GM21529 (cell line): ENCODE measurements at regions not wholly inside any gene's neighbourhood (a gene's known extent, or its start where the extent isn't known, plus 50 kb on each side); places are given as distances from the start of the nearest gene placed in this dataset.
"Not testable (repeated sequence)": the region's sequence is repeated elsewhere in the genome, so short reads cannot be mapped to it uniquely, and the experiment has no call there.

Source experiments
- ATAC-seq: cut with Tn5 transposase; IDR thresholded peaks from one replicate; pipeline ENCODE4 v1.9.1; 2021; ENCODE audit not compliant: unreplicated experiment

DNA sequence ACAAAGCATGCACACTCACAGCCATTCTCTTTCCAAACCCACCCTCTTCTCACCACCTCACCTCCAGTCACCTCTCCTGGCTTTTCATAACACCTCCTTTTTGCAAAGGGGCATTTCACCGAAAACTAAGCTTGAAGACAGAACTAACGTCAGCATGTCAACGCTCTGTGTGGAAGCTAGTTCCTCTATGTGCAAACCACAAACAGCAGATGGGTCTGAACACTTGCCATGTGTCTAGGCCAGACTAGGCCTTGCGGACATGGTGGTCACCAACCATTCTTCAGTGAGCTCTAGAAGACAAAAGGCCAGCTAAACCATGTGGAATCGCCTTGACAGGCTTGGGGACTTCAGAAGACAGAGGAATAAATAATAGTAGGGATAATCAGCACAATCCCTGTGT is 148.5 kb downstream of the TXNL1 start:
- ATAC-seq: no peak

DNA sequence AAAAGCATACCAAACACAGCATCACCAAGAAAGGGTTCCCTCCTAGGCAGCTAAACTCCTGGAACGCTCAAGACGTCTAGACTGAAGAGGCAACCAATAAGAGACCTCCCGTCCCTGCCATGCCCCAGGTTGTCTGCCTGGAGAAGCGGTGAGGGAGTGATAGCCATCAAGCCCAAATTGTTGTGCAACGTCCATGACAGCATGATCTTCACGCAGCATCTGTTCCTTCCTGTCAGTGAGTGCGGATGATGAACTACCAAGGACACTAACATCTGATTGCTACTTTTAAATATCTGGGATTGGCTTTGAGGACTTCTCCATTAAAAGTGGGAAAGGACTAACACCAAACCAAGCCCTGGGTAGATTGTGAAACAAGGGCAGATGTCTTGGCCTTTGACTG is 149.7 kb downstream of the TXNL1 start:
- ATAC-seq: no peak

DNA sequence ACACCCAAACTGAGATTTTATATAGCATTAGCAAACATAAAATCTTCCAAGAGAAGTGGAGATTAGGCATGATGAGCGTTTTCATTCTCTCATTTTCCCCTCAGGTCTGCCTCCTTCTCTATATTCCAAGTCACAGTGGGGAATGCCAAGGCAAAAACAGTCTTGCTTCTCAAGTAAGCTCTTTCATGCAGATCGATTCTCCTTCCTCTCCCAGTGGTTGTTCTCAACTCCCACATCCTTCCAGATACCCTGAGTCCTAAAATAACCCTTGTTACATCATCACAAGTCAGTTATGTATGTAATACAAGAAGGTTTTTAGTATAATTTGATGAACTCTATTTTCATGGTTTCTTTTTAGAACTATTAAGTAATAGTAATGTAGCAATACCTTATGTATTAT is 150.6 kb downstream of the TXNL1 start:
- ATAC-seq: no peak

DNA sequence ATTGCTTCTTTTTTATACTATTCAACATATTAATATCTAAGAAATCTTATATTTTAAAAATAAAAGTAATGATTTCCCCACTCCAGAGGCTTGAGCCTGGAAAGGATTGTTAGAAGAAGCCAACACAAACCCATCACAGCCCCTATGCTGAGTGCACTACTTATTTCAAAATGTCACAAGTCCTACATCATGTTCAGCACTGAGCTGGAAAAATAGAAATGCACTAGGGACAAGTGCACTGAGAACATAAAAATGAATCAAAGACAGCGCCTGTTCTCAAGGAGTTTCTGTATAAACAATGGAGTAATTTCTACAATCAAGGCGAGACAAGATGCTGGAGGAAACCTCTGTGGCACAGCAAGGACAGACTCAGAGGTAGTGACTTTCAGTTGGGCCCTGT is 155.0 kb downstream of the TXNL1 start:
- no peak for ATAC-seq

DNA sequence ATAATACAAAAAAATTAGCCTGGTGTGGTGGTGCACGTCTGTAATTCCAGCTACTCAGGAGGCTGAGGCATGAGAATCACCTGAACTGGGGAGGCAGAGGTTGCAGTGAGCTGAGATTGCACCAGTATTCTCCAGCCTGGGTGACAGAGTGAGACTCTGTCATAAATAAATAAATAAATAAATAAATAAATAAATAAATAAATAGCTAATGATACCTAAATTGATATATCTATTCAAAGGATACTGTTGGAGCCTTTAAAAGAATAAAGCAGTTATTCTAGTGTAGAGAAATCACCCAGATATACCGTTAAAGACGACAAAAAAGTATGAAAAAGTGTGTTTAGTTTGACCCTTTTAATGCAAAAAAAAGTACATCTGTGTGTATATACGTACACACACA is 155.6 kb downstream of the TXNL1 start:
- ATAC-seq: not testable (repeated sequence)

DNA sequence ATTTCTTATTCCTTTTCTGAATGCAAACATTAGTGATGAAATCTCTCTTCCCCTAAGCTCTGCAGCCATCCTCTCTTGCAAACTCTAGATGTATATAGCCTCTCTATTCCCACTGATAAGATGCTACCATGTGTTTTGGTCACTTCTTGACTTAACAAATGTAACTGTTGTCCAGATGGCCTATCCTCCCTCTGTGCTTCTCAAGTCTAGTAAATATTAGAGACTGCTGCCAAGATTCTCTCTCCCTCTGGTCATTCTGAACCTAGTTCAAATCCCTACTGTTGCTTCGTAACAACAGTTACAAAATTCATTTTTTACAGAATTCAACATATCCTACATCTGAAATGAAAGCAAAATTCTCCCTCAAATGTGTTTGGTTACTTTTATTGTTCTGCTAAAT is 156.6 kb downstream of the TXNL1 start:
- no peak for ATAC-seq

DNA sequence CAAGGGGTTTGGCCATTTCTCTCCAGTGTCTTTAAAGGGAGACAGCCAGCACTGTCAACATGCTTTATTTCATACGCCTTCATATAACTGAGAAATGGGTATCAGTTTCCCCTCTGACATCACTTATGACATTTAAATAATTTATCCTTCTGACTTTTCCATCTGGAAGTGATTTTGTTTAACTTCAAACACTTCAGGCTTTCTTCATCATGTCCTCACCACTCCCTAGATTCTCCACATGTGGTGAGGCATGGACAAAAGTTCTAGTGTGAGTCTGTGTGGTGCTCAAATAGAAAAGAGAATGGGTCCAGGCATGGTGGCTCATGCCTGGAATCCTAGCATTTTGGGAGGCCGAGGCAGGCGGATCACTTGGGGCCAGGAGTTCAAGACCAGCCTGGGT is 158.6 kb downstream of the TXNL1 start:
- no peak for ATAC-seq

DNA sequence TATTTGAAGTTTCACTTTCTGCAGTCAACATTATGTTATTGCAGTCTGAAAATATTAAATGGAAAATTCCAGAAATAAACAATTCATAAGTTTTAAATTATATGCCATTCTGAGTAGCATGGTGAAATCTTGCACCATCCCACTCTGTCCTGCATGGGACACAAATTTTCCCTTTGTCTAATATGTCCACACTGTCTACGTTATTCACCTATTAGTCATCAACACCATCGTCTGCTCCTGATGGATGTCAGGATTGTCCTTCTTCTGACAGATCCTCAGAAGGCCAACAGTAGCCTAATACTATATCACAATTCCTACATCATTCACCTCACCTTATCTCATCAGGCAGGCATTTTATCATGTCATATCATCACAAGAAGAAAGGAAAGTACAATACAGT is 163.1 kb downstream of the TXNL1 start:
- ATAC-seq: no peak

DNA sequence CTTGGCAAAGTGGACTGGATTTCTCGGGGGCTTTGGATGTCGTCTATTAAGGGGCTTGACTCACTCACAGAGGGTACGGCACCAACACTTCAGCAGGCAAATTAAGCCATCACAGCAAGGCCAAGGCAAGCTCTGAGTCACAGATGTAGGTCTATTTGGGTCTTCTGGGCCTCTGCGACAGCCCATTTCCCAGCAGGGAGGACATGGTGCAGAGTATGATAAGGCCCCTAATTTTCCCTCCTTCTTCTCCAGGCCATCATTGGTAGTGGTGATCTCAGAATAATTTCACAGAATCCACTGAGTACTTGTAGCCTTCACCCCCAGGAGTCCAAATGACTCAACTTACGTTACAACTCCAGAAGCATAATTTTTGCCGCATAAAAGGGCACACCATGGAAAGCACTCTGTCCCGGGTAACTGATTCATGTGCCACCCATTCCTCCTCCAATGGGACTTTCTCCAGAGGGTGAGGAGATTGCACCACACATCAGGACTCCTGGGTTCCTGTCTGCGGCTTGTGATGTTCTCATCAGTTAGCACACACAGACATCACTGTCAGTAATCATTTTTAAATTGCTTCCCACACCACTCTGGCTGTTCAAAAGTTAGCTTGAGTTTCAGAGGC is 164.9 kb downstream of the TXNL1 start:
- ATAC-seq: no peak

DNA sequence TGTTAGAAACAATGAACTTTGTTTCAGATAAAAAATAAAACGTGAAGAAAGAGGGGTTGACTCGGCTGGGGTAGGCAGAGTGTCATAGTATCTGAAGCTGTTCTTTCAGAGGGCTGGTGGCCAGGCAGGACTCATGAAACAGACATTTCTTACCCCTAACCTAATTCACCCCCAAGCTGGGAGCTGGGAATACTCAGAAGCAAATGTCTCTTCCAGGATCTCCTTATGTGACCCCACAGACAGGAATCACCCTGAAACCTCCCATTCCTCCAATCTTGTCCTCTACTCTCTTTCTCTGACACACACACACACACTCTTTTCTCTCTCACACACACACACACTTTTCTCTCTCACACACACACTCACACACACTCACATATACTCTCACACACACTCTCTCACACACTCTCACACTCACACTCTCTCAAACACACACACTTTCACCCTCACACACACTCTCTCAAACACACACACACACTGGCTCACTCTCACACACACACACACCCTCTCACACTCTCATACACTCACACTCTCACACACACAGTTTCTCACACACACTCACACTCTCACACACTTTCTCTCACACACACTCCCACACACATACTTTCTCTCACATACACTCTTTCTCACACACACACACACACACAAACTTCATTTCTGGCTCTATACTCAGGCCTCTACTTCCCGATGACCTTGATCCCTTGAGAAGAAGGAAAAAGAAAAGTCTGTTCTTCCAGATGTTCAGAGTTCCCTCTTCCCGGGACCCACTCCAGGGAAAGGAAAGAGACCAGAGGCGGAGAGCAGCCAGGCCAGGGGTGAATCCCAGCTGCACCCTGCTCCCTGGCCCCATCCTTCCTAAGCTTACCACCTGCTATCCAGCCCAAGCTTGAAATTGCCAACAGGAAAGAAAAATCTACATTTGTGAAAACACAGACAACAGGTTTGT is 167.7 kb downstream of the TXNL1 start:
- ATAC-seq: no peak

DNA sequence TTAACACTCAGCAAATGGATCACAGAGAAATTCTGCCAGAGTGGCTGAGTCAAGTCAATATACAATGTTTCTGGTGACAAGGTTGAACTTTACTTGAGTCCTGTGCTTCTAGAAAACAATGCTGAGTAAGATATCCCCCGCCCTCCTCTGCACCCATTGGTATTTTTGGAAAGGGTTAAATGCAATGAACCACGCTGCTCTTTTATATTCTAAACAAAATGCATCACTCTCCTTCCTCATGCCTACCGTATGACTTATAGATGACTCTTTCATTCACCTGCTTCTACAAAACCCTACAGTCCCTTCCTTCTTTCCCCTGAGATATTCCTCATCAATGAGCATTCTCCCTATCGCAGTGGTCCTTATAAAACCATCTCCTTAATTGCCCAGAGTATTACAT is 168.8 kb downstream of the TXNL1 start:
- ATAC-seq: no peak

DNA sequence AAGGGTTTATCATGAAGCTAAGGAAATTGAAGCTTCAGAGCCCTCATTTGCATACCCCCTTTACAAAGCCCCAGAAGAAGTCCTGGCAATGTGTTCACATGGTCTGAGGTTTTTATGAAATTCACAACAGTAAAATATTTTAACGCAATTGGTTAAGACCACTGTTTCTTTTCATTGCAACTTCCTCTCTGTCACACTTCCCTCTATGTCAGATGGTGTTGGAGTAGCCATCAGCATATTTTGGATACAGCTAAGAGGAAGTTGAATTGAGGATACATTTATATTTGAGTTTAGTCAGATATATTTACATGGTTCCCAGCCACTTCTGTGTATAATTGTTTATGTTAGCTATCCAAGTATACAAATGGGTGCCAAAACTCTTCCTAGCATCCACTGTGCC is 170.0 kb downstream of the TXNL1 start:
- no peak for ATAC-seq

DNA sequence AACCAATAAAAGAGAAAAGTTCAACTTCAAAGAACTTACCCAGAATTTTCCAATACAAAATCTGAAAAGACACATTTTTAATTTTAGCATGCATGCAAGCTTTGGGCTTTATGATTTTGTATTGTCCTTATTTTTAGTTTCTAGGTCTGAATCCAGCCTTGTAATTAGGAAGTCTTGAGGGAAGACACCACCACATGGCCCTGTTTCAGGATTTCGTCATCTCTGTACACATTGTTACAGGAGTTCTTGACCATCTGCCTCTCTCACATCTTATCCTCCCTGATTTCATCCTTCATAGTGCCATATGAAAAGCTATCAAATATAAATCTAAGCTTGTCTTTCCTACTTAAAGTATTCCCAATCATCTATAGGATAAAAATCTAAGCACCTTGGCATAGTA is 176.1 kb downstream of the TXNL1 start:
- no peak for ATAC-seq

DNA sequence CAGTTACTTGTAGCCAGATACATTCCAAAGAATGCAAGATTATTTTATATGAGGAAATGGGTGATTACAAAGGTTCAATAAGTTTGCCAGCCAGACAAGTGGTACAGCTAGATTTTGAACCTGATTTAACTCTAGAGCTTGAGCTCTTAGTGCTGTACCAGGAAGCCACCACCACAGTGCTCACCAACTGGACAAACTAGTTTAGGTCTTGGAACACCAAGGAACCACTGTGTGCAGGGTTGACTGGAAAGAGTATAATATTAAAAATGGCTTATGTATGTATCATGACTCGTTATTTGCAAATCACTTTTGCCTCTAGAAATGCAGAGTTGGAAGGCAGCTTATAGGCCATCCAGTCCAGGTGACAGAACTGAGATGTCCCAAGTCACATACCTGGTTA is 177.2 kb downstream of the TXNL1 start:
- no peak for ATAC-seq

DNA sequence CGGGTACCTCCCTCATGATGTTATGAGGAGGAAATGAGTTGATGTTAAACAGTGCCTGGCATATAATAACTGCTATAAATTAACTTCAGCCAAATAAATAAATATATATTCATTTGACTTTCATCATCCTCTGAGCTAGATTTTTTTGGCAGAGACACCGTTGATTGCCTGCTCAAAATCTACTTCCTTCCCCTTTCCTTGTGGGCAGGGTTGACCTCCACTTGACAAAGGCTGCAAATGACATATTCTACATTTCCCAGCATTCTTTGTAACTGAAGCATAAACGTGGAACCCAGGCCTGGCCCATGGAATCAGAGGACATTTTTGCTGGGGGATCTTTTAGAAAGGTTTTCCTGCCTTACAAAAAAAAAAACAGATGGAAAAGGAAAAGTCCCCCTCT is 177.8 kb downstream of the TXNL1 start:
- no peak for ATAC-seq

DNA sequence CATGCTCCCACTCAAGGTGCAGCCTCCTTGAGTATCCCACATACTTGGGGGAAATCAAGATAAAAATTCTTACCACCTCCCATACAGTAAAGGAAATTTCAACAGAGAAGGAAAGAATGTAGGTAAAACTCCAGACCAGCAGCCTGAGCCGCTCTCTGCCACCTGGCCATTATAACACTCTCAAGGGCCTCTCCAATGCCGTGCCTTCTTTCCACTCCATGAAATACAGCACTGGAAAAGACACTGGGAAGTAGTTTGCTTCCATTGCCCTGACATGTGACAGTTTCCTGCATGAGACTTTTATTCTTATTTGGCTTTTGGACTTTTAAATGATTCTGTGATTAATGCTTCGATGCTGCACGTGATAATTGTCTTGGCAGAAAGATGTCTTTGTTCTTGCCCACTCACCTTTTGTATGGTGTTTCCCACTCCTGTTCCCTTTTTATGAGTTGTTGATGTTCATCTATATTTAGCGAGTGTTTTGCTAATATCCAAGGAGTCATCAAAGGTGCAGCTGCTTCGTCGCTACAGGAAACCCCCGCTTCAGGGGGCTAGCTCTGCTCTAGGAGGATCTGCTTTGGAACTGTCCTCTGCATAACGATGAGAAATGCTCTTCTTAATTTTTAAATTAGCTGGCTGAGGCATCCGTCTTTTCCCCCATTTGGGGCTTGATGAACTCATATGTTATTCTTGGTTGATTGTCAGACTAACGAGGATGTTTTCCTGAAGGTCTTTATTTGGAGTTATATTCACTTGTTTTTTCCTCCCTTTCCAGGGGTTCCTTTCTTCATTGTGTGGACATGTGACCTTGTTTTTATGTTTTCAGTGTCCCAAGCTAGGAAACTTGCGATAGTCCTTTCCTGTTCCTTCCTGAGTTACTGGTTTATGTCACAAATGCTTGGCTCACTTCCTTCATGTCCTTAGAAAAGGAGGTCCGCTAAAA is 179.4 kb downstream of the TXNL1 start:
- ATAC-seq: no peak

DNA sequence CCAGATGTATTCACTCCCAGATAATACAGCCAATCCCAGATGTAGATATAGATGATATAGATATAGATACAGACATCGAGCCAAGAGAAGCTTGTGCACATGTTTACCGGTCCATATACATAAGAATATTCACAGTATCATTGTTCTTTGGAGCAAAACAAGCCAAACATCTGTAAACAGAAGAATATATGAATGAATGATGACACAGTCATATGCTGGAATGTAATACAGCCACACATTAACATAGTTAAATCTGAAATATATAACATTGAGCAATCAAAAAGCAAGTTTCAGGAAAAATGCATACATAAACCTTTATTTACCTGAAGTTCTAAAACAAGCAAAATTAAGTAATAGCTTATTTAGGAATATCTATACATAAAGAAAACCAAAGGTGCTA is 182.5 kb downstream of the TXNL1 start:
- ATAC-seq: no peak

DNA sequence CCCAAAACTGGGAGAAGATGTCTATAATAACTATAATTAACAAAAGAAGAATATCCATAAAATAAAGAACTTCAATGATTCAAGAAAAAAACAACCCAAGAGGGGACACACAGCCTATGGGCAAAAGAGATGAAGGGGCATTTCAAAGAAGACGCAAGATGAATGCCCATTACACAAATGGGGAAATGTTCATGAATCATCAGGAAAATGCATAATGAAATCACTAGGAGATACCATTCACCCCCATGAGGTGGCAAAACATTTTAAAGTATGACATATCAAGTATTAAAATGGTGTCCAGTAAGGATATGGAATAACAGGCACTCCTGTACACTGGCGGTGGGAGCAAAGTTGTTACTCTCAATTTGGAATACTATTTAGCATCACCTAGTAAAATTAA is 183.3 kb downstream of the TXNL1 start:
- no peak for ATAC-seq

DNA sequence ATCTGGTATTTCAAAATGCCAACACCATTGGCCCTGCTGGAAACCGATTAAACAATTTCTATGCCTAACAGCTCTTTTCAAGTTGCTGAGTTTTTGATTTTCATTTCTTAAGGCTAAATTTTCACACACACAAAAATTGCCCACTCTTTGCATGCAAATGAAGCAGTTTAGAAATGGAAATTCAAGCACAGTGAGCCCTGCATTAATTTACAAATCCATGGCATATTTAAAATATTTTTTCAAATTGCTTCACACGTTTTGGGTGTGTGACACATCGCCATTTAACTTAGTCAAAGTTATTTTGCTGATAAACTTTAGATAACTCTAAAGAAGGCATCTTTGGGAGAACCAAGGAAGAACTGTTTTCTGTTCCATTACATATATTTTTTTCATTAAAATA is 184.8 kb downstream of the TXNL1 start:
- no peak for ATAC-seq

DNA sequence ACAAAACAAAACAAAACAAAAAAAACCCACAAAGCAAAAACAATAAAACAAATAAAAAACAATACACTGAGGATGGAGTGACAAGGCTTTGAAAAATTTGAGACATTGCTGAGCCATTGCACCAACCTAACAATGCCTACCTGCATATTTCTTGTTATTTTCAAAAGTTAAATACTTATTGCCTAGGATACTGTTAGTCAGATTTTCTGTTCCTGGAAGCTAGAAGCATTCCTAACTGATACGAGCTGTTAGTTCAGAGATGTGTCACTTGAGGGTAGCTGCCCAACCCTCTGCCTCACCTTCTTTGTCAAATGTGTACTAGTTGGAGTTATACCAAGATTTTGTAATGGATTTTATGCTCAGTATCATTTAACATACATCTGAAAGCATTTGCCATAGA is 187.2 kb downstream of the TXNL1 start:
- ATAC-seq: no peak

DNA sequence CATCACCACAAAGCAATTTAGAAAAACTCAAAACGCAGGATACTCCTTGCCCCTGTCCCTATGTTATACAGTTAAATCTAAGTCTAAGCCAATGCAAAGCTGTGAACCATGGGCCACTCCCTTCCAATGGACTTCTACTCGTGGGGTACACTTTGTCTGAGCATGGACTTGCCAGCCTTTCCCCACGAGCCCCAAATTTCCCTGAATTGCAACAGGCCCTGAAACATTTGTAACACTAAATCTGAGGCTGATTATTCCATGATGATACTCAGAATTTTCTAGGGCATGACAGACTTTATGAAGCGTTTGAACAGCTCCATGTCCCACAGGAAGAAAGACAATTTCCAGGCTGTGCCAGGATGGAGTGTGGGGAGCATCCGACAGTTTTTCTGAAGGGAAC is 189.6 kb downstream of the TXNL1 start:
- ATAC-seq: no peak

DNA sequence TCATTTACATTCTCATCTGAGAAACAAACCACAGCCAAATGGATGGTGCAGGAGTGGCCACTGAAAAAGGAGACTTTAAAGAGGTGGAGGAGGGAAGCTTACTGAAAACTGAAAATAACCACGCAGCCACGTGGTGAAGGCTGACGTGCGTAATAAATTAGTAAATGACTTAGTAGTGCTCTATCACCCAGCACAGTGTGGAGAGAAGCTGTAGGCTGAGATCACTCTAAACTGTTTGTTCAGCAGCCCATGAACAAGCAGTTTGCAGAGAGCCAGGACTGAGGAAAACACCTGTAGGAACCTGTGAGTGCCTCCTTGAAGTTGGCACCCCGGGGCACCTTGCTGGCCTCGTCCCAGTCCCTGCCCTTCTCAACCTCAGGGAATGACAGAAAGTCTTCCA is 193.0 kb downstream of the TXNL1 start:
- ATAC-seq: no peak
